ENCODE measurements at regions not wholly inside any gene's neighbourhood (a gene's known extent, or its start where the extent isn't known, plus 50 kb on each side); places are given as distances from the start of the nearest gene placed in this dataset.

- no peak for TF ChIP-seq ZHX2 (IDR thresholded peaks at IDR 0.05; ENCODE audit: low read depth)
- no peak for TF ChIP-seq ZHX2 (CRISPR knock-in tag; IDR thresholded peaks at IDR 0.05; ENCODE audit: borderline replicate concordance)
Observed at GRCh38 chr12:4158306-4158705, 115.3 kb upstream of the CCND2 start (continued).

GRCh38 chr12:4157122-4157521, 116.4 kb upstream of the CCND2 start:
- ChIA-PET CTCF (ENCODE audit: low intra/inter-chr PET ratio, low total read pairs) (no interaction called here), POLR2A (no interaction called here)
- no peak overlapping the region for H3K4me3 ChIP-seq (replicated peaks in 1 of 3; ENCODE audit: insufficient read depth in 1 of 3, low read depth in 2 of 3, low read length in 3 of 3)
- H3K36me3 ChIP-seq (replicated peaks in 1 of 2; ENCODE audit: control insufficient read depth in 1 of 2, insufficient read depth in 2 of 2, low read length in 2 of 2): no peaks in the 10 kb centered on the region
- in situ Hi-C loops (cut with HindIII; ENCODE audit: extremely low pct_ligation_motif_present, low pct_unique_long_range_greater_than_20kb) (no loop called here), intact Hi-C loops (cut with micrococcal nuclease; ENCODE audit: unreplicated experiment) (no loop called here)
- H3K9ac ChIP-seq (ENCODE audit: insufficient read depth, low read depth, low read length): no peak overlapping the region
- FAIRE-seq (no peak), DNase-seq (ENCODE audit: low spot score) (no peak), ATAC-seq (no peak)
- WGBS (ENCODE audit: low lambda C conversion rate): 33% methylated on average over 3 of the region's 3 CpGs
- no peaks in the 10 kb centered on the region for H3K79me2 ChIP-seq (ENCODE audit: insufficient read depth, low read length)
- no peak for TF ChIP-seq ZSCAN22 (CRISPR knock-in tag; IDR thresholded peaks at IDR 0.05)
- H3K4me2 ChIP-seq (ENCODE audit: low read depth, low read length): no peak overlapping the region
- no peaks in the 10 kb centered on the region for H3K4me1 ChIP-seq (ENCODE audit: insufficient read depth, low read length)
- H3K9me3 ChIP-seq (ENCODE audit: low read length): no peaks in the 10 kb centered on the region
- no peaks in the 10 kb centered on the region for H3K27me3 ChIP-seq (ENCODE audit: control insufficient read depth in 1 of 2, insufficient read depth in 2 of 2, low read length in 2 of 2)
- no TSS peak for BruUV-seq (replicated peaks)
- no peak overlapping the region for H3K27ac ChIP-seq (ENCODE audit: extremely low read length, insufficient read depth, low read length)
- H2AFZ ChIP-seq (ENCODE audit: low read length): no peak overlapping the region
- no peaks in the 10 kb centered on the region for H4K20me1 ChIP-seq (ENCODE audit: insufficient read depth, low read length)
